ENCODE measurements at regions not wholly inside any gene's neighbourhood (a gene's known extent, or its start where the extent isn't known, plus 50 kb on each side); places are given as distances from the start of the nearest gene placed in this dataset.

DNA sequence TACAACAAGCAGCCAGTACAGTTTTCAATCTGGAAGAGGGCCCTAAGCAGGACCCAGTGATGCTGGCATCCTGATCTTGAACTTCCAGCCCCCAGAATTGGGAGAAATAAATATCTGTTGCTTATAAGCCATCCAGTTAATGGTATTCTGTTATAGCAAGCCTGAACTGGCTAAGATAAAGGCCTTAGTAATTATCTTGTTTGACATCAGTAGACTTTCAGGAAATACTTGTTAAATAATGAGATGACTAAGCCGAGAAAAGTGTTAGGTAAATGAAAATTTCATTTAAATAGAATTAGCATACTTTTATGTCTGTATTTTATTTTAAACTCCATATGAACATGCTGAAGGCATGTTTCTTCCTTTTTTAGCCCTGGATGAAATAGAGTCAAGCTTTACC lies 188.2 kb downstream of the OLFM4 start:
- TF ChIP-seq, protein P1, sequence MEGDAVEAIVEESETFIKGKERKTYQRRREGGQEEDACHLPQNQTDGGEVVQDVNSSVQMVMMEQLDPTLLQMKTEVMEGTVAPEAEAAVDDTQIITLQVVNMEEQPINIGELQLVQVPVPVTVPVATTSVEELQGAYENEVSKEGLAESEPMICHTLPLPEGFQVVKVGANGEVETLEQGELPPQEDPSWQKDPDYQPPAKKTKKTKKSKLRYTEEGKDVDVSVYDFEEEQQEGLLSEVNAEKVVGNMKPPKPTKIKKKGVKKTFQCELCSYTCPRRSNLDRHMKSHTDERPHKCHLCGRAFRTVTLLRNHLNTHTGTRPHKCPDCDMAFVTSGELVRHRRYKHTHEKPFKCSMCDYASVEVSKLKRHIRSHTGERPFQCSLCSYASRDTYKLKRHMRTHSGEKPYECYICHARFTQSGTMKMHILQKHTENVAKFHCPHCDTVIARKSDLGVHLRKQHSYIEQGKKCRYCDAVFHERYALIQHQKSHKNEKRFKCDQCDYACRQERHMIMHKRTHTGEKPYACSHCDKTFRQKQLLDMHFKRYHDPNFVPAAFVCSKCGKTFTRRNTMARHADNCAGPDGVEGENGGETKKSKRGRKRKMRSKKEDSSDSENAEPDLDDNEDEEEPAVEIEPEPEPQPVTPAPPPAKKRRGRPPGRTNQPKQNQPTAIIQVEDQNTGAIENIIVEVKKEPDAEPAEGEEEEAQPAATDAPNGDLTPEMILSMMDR (conservative IDR thresholded peaks at IDR 0.05), result no peak
- no peak for TF ChIP-seq ZFX (IDR thresholded peaks at IDR 0.05)
